Type B pancreatic cell (in vitro differentiated cells): ENCODE measurements at regions not wholly inside any gene's neighbourhood (a gene's known extent, or its start where the extent isn't known, plus 50 kb on each side); places are given as distances from the start of the nearest gene placed in this dataset.

Source experiments
- DNase-seq: peaks from one replicate; pipeline ENCODE4 v3.0.0; 2021; ENCODE audit warnings: mixed read lengths; ENCODE audit not compliant: unreplicated experiment; ENCODE audit errors: extremely low spot score
- H3K27ac Mint-ChIP-seq: 2 replicates; pipeline ENCODE4 v1.8.0; 2021; ENCODE audit warnings: mild to moderate bottlenecking, mixed read lengths
- H3K27me3 Mint-ChIP-seq: 2 replicates; pipeline ENCODE4 v1.8.0; 2021; ENCODE audit warnings: mixed read lengths
- H3K36me3 Mint-ChIP-seq: 2 replicates; pipeline ENCODE4 v1.8.0; 2021; ENCODE audit warnings: mixed read lengths
- H3K4me1 Mint-ChIP-seq: one replicate; pipeline ENCODE4 v1.8.0; 2021; ENCODE audit warnings: mixed read lengths; ENCODE audit not compliant: unreplicated experiment
- H3K4me3 Mint-ChIP-seq: 2 replicates; pipeline ENCODE4 v1.8.0; 2021; ENCODE audit warnings: mild to moderate bottlenecking, mixed read lengths
- H3K9me3 Mint-ChIP-seq: 2 replicates; pipeline ENCODE4 v1.8.0; 2021; ENCODE audit warnings: mixed read lengths
- CTCF ChIP-seq: fragments of 200-600 bp; sonication (generic); conservative IDR thresholded peaks from 2 replicates; pipeline ENCODE4 v1.5.0; 2021; ENCODE audit warnings: antibody characterized with exemption, mild to moderate bottlenecking

DNA sequence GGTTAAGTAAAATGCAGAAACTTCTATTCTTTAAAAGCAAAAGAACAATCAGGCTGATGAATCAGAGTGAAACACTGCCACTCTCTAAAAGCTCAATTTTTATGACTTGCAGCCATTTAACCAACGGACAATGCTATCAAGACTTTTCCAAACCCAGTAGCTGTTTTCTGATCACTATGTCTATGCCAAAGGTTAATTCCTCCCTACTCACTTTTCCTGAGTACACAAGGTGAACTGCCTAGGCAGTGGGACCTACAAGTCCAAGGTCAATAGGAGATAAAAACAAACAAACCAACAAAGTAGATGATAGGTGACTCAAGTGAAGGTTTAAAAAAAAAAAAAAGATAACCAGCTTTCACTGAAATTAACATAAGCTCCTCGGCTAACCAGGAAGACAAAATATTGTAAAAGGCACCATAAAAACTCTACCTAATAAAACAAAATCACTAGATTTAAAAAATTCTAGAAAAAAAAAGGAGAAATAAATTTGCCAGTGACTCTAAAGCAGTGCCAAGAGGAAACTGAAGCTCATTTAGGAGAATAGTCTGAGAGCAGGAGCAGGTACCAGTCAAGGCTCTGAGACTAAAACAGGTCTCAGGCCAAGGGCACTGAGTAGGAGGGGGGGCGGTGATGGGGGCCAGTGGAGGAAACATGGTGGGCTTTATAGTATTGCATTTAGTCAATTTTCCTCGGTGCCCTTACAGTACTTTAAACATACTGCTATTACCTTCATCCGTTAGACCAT, 134.1 kb upstream of the DLGAP1 start:
- H3K36me3 Mint-ChIP-seq, result no peaks in the 10 kb centered on the region

DNA sequence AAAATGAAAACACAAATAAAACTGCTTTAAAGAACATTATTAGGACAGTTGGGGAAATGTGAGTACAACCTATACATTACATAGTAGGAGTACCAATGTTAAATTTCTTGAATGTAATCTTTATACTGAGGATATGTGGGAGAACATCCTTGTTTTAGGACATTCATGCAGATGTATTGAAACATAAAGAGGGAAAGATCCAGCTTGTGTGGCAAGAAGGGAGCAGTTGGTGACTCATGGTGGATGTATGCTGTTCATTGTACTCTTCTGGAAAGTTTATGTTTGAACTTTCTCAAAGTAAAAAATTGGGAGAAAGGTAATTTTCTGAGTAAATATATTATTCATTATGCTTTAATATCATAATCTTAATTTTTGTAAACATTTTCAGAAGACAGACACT, 132.1 kb upstream of the DLGAP1 start:
- Mint-ChIP-seq H3K9me3 (no peaks in the 10 kb centered on the region), H3K27ac (no peak overlapping the region), H3K4me3 (no peak overlapping the region), H3K27me3 (peaks cover 3% of the 10 kb centered on the region), H3K36me3 (no peaks in the 10 kb centered on the region), H3K4me1 (no peaks in the 10 kb centered on the region)
- no peak for TF ChIP-seq CTCF
- DNase-seq, result no peak

More for the DNA sequence above, 134.1 kb upstream of the DLGAP1 start:
- Mint-ChIP-seq H3K4me3 (no peak overlapping the region), H3K27ac (no peak overlapping the region), H3K4me1 (no peaks in the 10 kb centered on the region), H3K27me3 (peaks cover 3% of the 10 kb centered on the region), H3K9me3 (no peaks in the 10 kb centered on the region)
- no peak for DNase-seq
- no peak for TF ChIP-seq CTCF

DNA sequence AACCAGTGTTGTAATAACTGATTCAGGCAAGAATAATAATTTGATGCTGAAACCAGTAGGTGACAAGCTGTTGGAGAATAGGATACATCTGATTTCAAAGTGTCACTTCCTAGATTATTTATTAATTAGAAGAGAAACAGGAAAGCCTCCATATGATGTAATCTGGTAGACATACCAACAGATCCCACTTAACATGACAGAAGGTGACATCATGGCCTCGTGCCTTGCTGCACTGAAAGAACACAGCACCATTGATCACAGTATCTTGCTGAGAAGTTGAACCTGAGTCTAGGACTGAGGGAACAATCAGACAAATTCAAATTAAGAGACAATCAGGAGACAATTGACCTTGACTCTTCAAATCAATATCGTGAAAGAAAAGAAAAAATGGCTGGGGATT, 131.6 kb upstream of the DLGAP1 start:
- no peaks in the 10 kb centered on the region for H3K36me3 Mint-ChIP-seq
- H3K27ac Mint-ChIP-seq, result no peak overlapping the region
- no peaks in the 10 kb centered on the region for H3K4me1 Mint-ChIP-seq
- no peak for TF ChIP-seq CTCF
- peaks cover 3% of the 10 kb centered on the region for H3K27me3 Mint-ChIP-seq
- no peaks in the 10 kb centered on the region for H3K9me3 Mint-ChIP-seq
- H3K4me3 Mint-ChIP-seq, result no peak overlapping the region
- no peak for DNase-seq

- Mint-ChIP-seq H3K4me3 (no peak overlapping the region), H3K36me3 (no peaks in the 10 kb centered on the region), H3K9me3 (no peaks in the 10 kb centered on the region), H3K27me3 (no peaks in the 10 kb centered on the region), H3K27ac (no peak overlapping the region), H3K4me1 (no peaks in the 10 kb centered on the region)
- DNase-seq, result no peak
- TF ChIP-seq CTCF, result no peak
These were observed 127.6 kb upstream of the DLGAP1 start for GRCh38 chr18:4582431-4583335.

DNA sequence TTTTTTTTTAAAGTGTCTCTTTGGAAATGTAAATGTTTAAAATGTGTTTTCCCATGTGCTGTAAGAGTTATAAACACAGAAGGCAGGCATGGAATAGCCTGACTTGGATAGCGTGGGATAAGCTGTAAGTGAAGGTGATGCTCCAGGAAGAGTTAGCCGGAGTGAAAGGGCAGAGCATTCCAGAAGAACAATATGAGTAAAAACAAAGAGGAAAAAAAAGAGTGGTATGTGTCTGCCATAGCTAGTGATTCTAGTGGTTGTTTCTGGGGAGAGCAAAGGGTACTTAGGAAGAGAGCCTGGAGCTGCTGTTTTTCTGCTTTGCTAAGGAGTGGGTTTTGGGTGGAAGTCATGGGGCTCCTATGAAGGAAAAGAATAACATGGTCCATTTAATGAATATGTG, 126.9 kb upstream of the DLGAP1 start:
- TF ChIP-seq CTCF, result no peak
- Mint-ChIP-seq H3K27me3 (no peaks in the 10 kb centered on the region), H3K9me3 (no peaks in the 10 kb centered on the region), H3K4me3 (no peak overlapping the region), H3K4me1 (no peaks in the 10 kb centered on the region), H3K36me3 (no peaks in the 10 kb centered on the region), H3K27ac (no peak overlapping the region)
- DNase-seq, result no peak
